Stimulated activated naive B cell treated with anti-CD40 and anti-IgM and Interleukin-4, amounts not matched to agents 10 μg/mL and 1 μg/mL and 100 μg/mL, for 72 hours (primary cell): ENCODE measurements at regions not wholly inside any gene's neighbourhood (a gene's known extent, or its start where the extent isn't known, plus 50 kb on each side); places are given as distances from the start of the nearest gene placed in this dataset.
"Not testable (repeated sequence)": the region's sequence is repeated elsewhere in the genome, so short reads cannot be mapped to it uniquely, and the experiment has no call there.

ENCODE experiments used
- ATAC-seq, 2 donors: fragments of 150-1000 bp; cut with Tn5 transposase; replicated peaks; 2 replicates each; pipeline ENCODE4 v1.10.0; 2021; ENCODE audit warnings: moderate library complexity in 1 of 2
- DNase-seq: peaks from one replicate; pipeline ENCODE4 v3.0.0; 2021
- H3K27ac Mint-ChIP-seq: one replicate; pipeline ENCODE4 v1.8.0; 2022; ENCODE audit warnings: mild to moderate bottlenecking, mixed read lengths
- H3K27me3 Mint-ChIP-seq, 2 donors: one replicate each; pipeline ENCODE4 v1.8.0; 2022; ENCODE audit warnings: mixed read lengths in 2 of 2
- H3K36me3 Mint-ChIP-seq, 2 donors: one replicate each; pipeline ENCODE4 v1.8.0; 2022; ENCODE audit warnings: mixed read lengths in 2 of 2, mild to moderate bottlenecking in 1 of 2
- H3K4me1 Mint-ChIP-seq, 2 donors: one replicate each; pipeline ENCODE4 v1.8.0; 2022; ENCODE audit warnings: mixed read lengths in 2 of 2, mild to moderate bottlenecking in 1 of 2
- H3K4me3 Mint-ChIP-seq, 2 donors: one replicate each; pipeline ENCODE4 v1.8.0; 2022; ENCODE audit warnings: mild to moderate bottlenecking in 2 of 2, mixed read lengths in 2 of 2, moderate library complexity in 1 of 2
- H3K9me3 Mint-ChIP-seq, 2 donors: one replicate each; pipeline ENCODE4 v1.8.0; 2022; ENCODE audit warnings: mixed read lengths in 2 of 2, mild to moderate bottlenecking in 1 of 2

- Mint-ChIP-seq H3K36me3 (no peaks in the 10 kb centered on the region), H3K27me3 (no peaks in the 10 kb centered on the region), H3K9me3 (peaks cover 0 to 1% of the 10 kb centered on the region in 2 donors), H3K27ac (no peak overlapping the region), H3K4me3 (no peak overlapping the region), H3K4me1 (peaks cover 5 to 22% of the 10 kb centered on the region in 2 donors)
- ATAC-seq, result no peak
- no peak for DNase-seq
Measured at GRCh38 chr19:28634837-28635236, 578.1 kb downstream of the UQCRFS1 start.

- no peaks in the 10 kb centered on the region for H3K27me3 Mint-ChIP-seq
- peaks cover 1 to 3% of the 10 kb centered on the region in 2 donors for H3K9me3 Mint-ChIP-seq
- H3K27ac Mint-ChIP-seq, result no peak overlapping the region
- DNase-seq (no peak), ATAC-seq (no peak)
- peaks cover 5 to 22% of the 10 kb centered on the region in 2 donors for H3K4me1 Mint-ChIP-seq
- H3K4me3 Mint-ChIP-seq, result no peak overlapping the region
- no peaks in the 10 kb centered on the region for H3K36me3 Mint-ChIP-seq
Measured at GRCh38 chr19:28634019-28634328, 579.0 kb downstream of the UQCRFS1 start.

- peaks cover 1 to 3% of the 10 kb centered on the region in 2 donors for H3K9me3 Mint-ChIP-seq
- ATAC-seq (peak; percentile 86), DNase-seq (peak; percentile 34)
- no peaks in the 10 kb centered on the region for H3K27me3 Mint-ChIP-seq
- H3K27ac Mint-ChIP-seq, result no peak overlapping the region
- H3K4me3 Mint-ChIP-seq, result no peak overlapping the region
- H3K36me3 Mint-ChIP-seq, result no peaks in the 10 kb centered on the region
- H3K4me1 Mint-ChIP-seq, result peaks cover 5 to 22% of the 10 kb centered on the region in 2 donors
Measured at GRCh38 chr19:28633319-28634018, 579.5 kb downstream of the UQCRFS1 start.

GRCh38 chr19:28632371-28633080, 580.4 kb downstream of the UQCRFS1 start:
- Mint-ChIP-seq H3K9me3 (peaks cover 1 to 8% of the 10 kb centered on the region in 2 donors), H3K4me3 (no peak overlapping the region), H3K27me3 (no peaks in the 10 kb centered on the region), H3K4me1 (peaks cover 5 to 22% of the 10 kb centered on the region in 2 donors), H3K36me3 (no peaks in the 10 kb centered on the region), H3K27ac (no peak overlapping the region)
- ATAC-seq (peak; percentile 45 to 48), DNase-seq (no peak)

GRCh38 chr19:28631961-28632360, 581.0 kb downstream of the UQCRFS1 start:
- Mint-ChIP-seq H3K4me1 (peaks cover 5 to 22% of the 10 kb centered on the region in 2 donors), H3K27me3 (no peaks in the 10 kb centered on the region), H3K9me3 (peaks cover 1 to 9% of the 10 kb centered on the region in 2 donors), H3K36me3 (no peaks in the 10 kb centered on the region), H3K4me3 (no peak overlapping the region), H3K27ac (no peak overlapping the region)
- ATAC-seq (no peak), DNase-seq (no peak)

GRCh38 chr19:28627669-28628068, 585.3 kb downstream of the UQCRFS1 start:
- no peaks in the 10 kb centered on the region for H3K36me3 Mint-ChIP-seq
- H3K9me3 Mint-ChIP-seq, result peaks cover 6 to 9% of the 10 kb centered on the region in 2 donors
- DNase-seq (no peak), ATAC-seq (no peak)
- peaks cover 3 to 8% of the 10 kb centered on the region in 2 donors for H3K4me1 Mint-ChIP-seq
- peaks cover 0 to 9% of the 10 kb centered on the region in 2 donors for H3K27me3 Mint-ChIP-seq
- H3K4me3 Mint-ChIP-seq, result no peak overlapping the region
- H3K27ac Mint-ChIP-seq, result no peak overlapping the region

GRCh38 chr19:28626407-28626806, 586.5 kb downstream of the UQCRFS1 start:
- not testable (repeated sequence) for H3K36me3 Mint-ChIP-seq, DNase-seq, H3K4me1 Mint-ChIP-seq, H3K9me3 Mint-ChIP-seq, H3K27ac Mint-ChIP-seq, H3K27me3 Mint-ChIP-seq, H3K4me3 Mint-ChIP-seq, ATAC-seq

- Mint-ChIP-seq H3K36me3 (peaks cover 0 to 3% of the 10 kb centered on the region in 2 donors), H3K27ac (no peak overlapping the region), H3K4me3 (no peak overlapping the region), H3K9me3 (peaks cover 8 to 10% of the 10 kb centered on the region in 2 donors), H3K4me1 (peaks cover 0 to 1% of the 10 kb centered on the region in 2 donors), H3K27me3 (peaks cover 0 to 3% of the 10 kb centered on the region in 2 donors)
- DNase-seq (no peak), ATAC-seq (no peak)
Measured at GRCh38 chr19:28619816-28620429, 593.0 kb downstream of the UQCRFS1 start.

GRCh38 chr19:28618504-28618903, 594.4 kb downstream of the UQCRFS1 start:
- peaks cover 0 to 3% of the 10 kb centered on the region in 2 donors for H3K27me3 Mint-ChIP-seq
- DNase-seq (no peak), ATAC-seq (no peak)
- peaks cover 0 to 3% of the 10 kb centered on the region in 2 donors for H3K36me3 Mint-ChIP-seq
- no peak overlapping the region for H3K27ac Mint-ChIP-seq
- H3K4me3 Mint-ChIP-seq, result no peak overlapping the region
- peaks cover 17 to 20% of the 10 kb centered on the region in 2 donors for H3K9me3 Mint-ChIP-seq
- H3K4me1 Mint-ChIP-seq, result peaks cover 0 to 1% of the 10 kb centered on the region in 2 donors

- no peak overlapping the region for H3K4me3 Mint-ChIP-seq
- peaks cover 0 to 3% of the 10 kb centered on the region in 2 donors for H3K36me3 Mint-ChIP-seq
Measured at GRCh38 chr19:28615966-28616365, 597.0 kb downstream of the UQCRFS1 start.

GRCh38 chr19:28615546-28615916, 597.4 kb downstream of the UQCRFS1 start:
- DNase-seq (no peak), ATAC-seq (no peak)
- Mint-ChIP-seq H3K9me3 (peaks cover 17 to 20% of the 10 kb centered on the region in 2 donors), H3K4me1 (peaks cover 0 to 1% of the 10 kb centered on the region in 2 donors), H3K4me3 (no peak overlapping the region), H3K27me3 (peaks cover 0 to 3% of the 10 kb centered on the region in 2 donors), H3K27ac (no peak overlapping the region), H3K36me3 (peaks cover 0 to 3% of the 10 kb centered on the region in 2 donors)

More at GRCh38 chr19:28615966-28616365, 597.0 kb downstream of the UQCRFS1 start:
- Mint-ChIP-seq H3K4me1 (peaks cover 0 to 1% of the 10 kb centered on the region in 2 donors), H3K27ac (no peak overlapping the region), H3K27me3 (peaks cover 0 to 3% of the 10 kb centered on the region in 2 donors), H3K9me3 (peaks cover 17 to 20% of the 10 kb centered on the region in 2 donors)
- no peak for DNase-seq
- ATAC-seq, result no peak

GRCh38 chr19:28614634-28615545, 598.1 kb downstream of the UQCRFS1 start:
- peaks cover 0 to 3% of the 10 kb centered on the region in 2 donors for H3K27me3 Mint-ChIP-seq
- ATAC-seq (no peak), DNase-seq (no peak)
- H3K4me3 Mint-ChIP-seq, result no peak overlapping the region
- H3K9me3 Mint-ChIP-seq, result peaks cover 17 to 20% of the 10 kb centered on the region in 2 donors
- H3K36me3 Mint-ChIP-seq, result peaks cover 0 to 3% of the 10 kb centered on the region in 2 donors
- H3K4me1 Mint-ChIP-seq, result peaks cover 0 to 1% of the 10 kb centered on the region in 2 donors
- H3K27ac Mint-ChIP-seq, result no peak overlapping the region

- H3K36me3 Mint-ChIP-seq, result peaks cover 0 to 6% of the 10 kb centered on the region in 2 donors
- no peak overlapping the region for H3K27ac Mint-ChIP-seq
- no peaks in the 10 kb centered on the region for H3K4me1 Mint-ChIP-seq
- H3K4me3 Mint-ChIP-seq, result no peak overlapping the region
- ATAC-seq (no peak), DNase-seq (no peak)
- no peaks in the 10 kb centered on the region for H3K27me3 Mint-ChIP-seq
- H3K9me3 Mint-ChIP-seq, result peaks cover 18 to 26% of the 10 kb centered on the region in 2 donors
Measured at GRCh38 chr19:28612275-28612769, 600.6 kb downstream of the UQCRFS1 start.
